KMS-11 (cell line): ENCODE measurements at regions not wholly inside any gene's neighbourhood (a gene's known extent, or its start where the extent isn't known, plus 50 kb on each side); places are given as distances from the start of the nearest gene placed in this dataset.

Experiments used
- H2AFZ ChIP-seq: fragments of 200-600 bp; sonication (generic); 2 replicates; pipeline ENCODE4 v1.6.1; 2016; ENCODE audit warnings: antibody characterized with exemption, mixed run types, low read depth
- H3K27ac ChIP-seq: fragments of 200-600 bp; sonication (generic); 2 replicates; pipeline ENCODE4 v1.6.1; 2016; ENCODE audit warnings: mild to moderate bottlenecking, mixed run types
- H3K27me3 ChIP-seq: fragments of 200-600 bp; sonication (generic); 2 replicates; pipeline ENCODE4 v1.6.1; 2017; ENCODE audit warnings: mild to moderate bottlenecking, low read depth, mixed run types, moderate library complexity; ENCODE audit not compliant: insufficient read depth
- H3K36me3 ChIP-seq: fragments of 200-600 bp; sonication (generic); 2 replicates; pipeline ENCODE4 v1.6.1; 2017; ENCODE audit warnings: mild to moderate bottlenecking, mixed run types; ENCODE audit not compliant: insufficient read depth
- H3K4me1 ChIP-seq: fragments of 200-600 bp; sonication (generic); 2 replicates; pipeline ENCODE4 v1.6.1; 2016; ENCODE audit warnings: mild to moderate bottlenecking, low read depth, mixed run types; ENCODE audit not compliant: poor library complexity, severe bottlenecking
- H3K4me2 ChIP-seq: fragments of 200-600 bp; sonication (generic); 2 replicates; pipeline ENCODE4 v1.7.0; 2016; ENCODE audit warnings: mild to moderate bottlenecking, mixed run types
- H3K4me3 ChIP-seq: fragments of 200-600 bp; sonication (generic); IDR thresholded peaks from 2 replicates; pipeline ENCODE4 v1.6.1; 2017; ENCODE audit warnings: low read depth, low read length, mixed read lengths; ENCODE audit not compliant: insufficient read depth
- H3K79me2 ChIP-seq: fragments of 200-600 bp; sonication (generic); 2 replicates; pipeline ENCODE4 v1.6.1; 2016; ENCODE audit warnings: low read depth, mixed run types; ENCODE audit not compliant: insufficient read depth
- H3K9ac ChIP-seq: fragments of 200-600 bp; sonication (generic); 2 replicates; pipeline ENCODE4 v1.6.1; 2016; ENCODE audit warnings: mild to moderate bottlenecking, mixed run types
- H4K20me1 ChIP-seq: fragments of 200-600 bp; sonication (generic); 2 replicates; pipeline ENCODE4 v1.6.1; 2016; ENCODE audit warnings: mild to moderate bottlenecking, mixed run types; ENCODE audit not compliant: insufficient read depth
- TF ChIP-seq, protein P1 (sequence below): fragments of 200-600 bp; sonication (generic); conservative IDR thresholded peaks from 2 replicates; pipeline ENCODE4 v1.6.1; 2017; ENCODE audit warnings: low read depth, mild to moderate bottlenecking, antibody characterized with exemption, low read length, moderate library complexity, mixed read lengths

DNA sequence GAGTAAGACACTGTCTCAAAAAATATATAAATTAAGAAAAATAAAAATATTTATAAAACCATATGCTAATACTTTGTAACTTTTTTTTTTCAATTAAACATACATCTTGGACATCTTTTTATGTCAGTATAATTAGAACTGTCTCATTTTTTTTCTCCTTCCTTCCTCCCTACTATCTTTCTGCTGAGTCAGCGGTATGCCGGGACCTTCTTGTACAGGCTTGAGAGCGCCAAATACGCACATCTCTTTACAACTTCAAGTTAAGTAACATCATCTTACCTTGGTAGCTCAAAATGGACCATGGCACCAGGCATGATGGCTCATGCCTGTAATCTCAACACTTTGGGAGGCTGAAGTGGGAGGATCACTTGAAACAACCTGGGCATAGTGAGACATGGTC is 153.4 kb downstream of the FAM161A start:
- Histone ChIP-seq H3K4me1 (peaks cover under 1% of the 10 kb centered on the region), H3K36me3 (no peaks in the 10 kb centered on the region), H3K27ac (no peak overlapping the region), H3K79me2 (no peaks in the 10 kb centered on the region), H3K4me2 (no peak overlapping the region), H3K9ac (no peak overlapping the region), H3K4me3 (no peak overlapping the region), H3K27me3 (no peaks in the 10 kb centered on the region), H2AFZ (no peak overlapping the region), H4K20me1 (no peaks in the 10 kb centered on the region)
- TF ChIP-seq, protein P1, sequence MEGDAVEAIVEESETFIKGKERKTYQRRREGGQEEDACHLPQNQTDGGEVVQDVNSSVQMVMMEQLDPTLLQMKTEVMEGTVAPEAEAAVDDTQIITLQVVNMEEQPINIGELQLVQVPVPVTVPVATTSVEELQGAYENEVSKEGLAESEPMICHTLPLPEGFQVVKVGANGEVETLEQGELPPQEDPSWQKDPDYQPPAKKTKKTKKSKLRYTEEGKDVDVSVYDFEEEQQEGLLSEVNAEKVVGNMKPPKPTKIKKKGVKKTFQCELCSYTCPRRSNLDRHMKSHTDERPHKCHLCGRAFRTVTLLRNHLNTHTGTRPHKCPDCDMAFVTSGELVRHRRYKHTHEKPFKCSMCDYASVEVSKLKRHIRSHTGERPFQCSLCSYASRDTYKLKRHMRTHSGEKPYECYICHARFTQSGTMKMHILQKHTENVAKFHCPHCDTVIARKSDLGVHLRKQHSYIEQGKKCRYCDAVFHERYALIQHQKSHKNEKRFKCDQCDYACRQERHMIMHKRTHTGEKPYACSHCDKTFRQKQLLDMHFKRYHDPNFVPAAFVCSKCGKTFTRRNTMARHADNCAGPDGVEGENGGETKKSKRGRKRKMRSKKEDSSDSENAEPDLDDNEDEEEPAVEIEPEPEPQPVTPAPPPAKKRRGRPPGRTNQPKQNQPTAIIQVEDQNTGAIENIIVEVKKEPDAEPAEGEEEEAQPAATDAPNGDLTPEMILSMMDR, result no peak

DNA sequence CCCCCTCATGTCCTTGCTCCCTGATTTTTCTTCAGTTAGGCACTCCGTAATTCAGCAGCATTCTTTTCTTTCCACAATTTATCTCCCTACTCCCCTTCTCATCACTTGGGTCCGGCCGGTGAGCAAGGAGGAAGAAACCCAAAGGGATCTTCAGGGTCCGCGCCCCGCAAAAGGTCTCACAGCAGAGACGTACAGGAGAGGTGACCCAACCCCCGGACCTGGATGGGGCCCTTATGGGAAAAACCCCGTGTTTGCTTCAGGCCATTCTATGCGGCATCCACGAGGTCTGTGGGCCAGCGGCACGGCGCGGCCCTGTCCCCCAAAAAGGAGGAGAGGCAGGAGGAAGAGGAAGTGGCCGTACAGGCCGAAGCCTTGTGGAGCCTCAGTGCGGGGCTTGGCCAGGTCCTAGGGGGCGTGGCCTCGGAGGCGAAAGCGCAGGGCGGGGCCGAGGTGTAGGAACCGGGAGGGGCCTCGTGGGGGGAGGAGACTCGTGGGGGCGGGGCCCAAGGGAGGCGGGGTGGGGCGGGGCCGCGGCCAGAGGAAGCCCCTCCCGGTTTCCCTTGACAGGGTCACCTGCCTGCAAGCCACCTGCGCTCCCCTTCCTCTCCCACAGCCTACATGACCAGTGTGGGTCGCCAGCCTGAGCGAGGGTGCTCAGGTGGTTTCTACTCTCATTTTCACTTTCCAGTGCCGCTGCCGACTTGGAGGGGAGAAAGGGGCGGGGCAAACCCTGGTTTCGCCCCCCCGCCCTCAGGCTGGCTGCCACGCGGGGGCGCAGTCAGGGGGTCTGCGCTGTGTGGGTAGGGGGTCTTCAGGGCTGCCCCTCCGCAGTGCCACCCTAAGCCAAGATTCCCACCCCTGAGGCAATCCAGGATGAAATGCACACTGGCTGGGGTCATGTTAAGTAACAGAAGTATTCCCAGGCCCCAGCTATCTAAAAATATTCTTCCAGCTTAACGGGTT is 156.4 kb upstream of the XPO1 start:
- Histone ChIP-seq H3K9ac (peak overlapping the region; percentile 34), H3K36me3 (no peaks in the 10 kb centered on the region), H3K27ac (0 out of 2 replicates have a peak overlapping the region, but pooled peaks have one; percentile 3), H3K4me2 (peak overlapping the region; percentile 73), H4K20me1 (no peaks in the 10 kb centered on the region), H3K4me3 (peak overlapping the region; percentile 96), H2AFZ (peak overlapping the region; percentile 77), H3K79me2 (no peaks in the 10 kb centered on the region), H3K4me1 (peaks cover 17% of the 10 kb centered on the region), H3K27me3 (no peaks in the 10 kb centered on the region)
- TF ChIP-seq, protein P1, result peak; percentile 66; the same call in 1 of the 2 replicates

DNA sequence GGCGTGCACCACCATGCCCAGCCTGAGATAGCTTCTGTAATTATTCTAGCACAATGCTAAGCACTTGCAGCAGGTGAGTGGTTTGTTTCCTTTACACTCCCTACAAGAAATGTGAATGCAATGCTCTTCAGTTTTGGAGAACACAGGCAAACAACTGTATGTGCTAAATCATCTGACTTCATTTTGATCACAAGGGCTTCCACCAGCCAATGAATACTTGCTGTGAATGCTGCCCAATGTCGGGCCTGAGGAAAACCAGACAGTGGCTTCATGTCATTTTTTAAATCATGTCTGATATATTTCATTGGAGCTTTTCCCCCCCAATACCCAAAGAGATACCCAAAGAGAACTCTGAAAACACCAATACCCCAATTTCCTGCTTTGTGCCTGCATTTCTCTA is 155.6 kb upstream of the XPO1 start:
- H3K4me1 ChIP-seq, result peaks cover 17% of the 10 kb centered on the region
- peak overlapping the region; percentile 73 for H3K4me2 ChIP-seq
- TF ChIP-seq, protein P1, result no peak
- no peaks in the 10 kb centered on the region for H3K27me3 ChIP-seq
- no peaks in the 10 kb centered on the region for H4K20me1 ChIP-seq
- peak overlapping the region; percentile 77 for H2AFZ ChIP-seq
- H3K4me3 ChIP-seq, result peak overlapping the region; percentile 96
- no peaks in the 10 kb centered on the region for H3K36me3 ChIP-seq
- H3K9ac ChIP-seq, result peak overlapping the region; percentile 34; the same call in 1 of the 2 replicates
- no peak overlapping the region for H3K27ac ChIP-seq
- H3K79me2 ChIP-seq, result no peaks in the 10 kb centered on the region

DNA sequence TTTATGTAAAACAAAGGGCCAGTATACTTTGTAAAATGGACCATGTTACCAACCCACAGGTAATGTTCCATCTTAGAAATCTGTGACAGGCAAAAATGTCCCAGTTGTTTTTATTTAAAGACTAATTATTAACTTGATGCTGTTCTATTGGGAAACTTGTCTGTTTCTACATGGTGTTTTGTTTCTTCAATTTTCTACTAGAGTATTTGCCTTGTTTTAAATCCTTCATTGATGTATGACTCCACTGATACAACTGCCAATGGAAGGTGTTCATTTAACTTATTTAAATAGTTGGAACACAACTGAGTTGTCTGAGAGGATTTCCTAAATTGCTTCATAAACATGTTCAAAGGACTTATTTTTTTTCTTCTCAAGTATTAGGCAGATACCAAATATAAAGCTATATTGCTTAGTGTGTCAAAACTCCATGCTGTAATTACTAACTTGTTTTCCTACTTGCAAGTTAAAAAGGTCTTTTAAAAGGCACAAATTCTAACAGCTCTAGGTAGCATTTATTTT is 152.0 kb upstream of the XPO1 start:
- Histone ChIP-seq H3K4me1 (peaks cover 13% of the 10 kb centered on the region), H3K79me2 (no peaks in the 10 kb centered on the region), H3K36me3 (no peaks in the 10 kb centered on the region), H3K9ac (no peak overlapping the region), H3K4me2 (no peak overlapping the region), H2AFZ (no peak overlapping the region), H4K20me1 (no peaks in the 10 kb centered on the region), H3K27me3 (no peaks in the 10 kb centered on the region), H3K4me3 (no peak overlapping the region), H3K27ac (no peak overlapping the region)
- TF ChIP-seq, protein P1, result no peak
